DND-41 (cell line): ENCODE measurements at regions not wholly inside any gene's neighbourhood (a gene's known extent, or its start where the extent isn't known, plus 50 kb on each side); places are given as distances from the start of the nearest gene placed in this dataset.

Experiments used
- ATAC-seq: fragments of 200-7000 bp; cut with Tn5 transposase; 3 replicates; pipeline ENCODE4 v1.9.1; 2021; ENCODE audit warnings: low read depth; ENCODE audit not compliant: insufficient read depth
- DNase-seq: peaks from one replicate; pipeline ENCODE4 v3.0.0-alpha.2; 2020
- H2AFZ ChIP-seq: 2 replicates; pipeline ENCODE4 v1.6.0; 2012; ENCODE audit warnings: low read depth, low read length
- H3K27ac ChIP-seq: 2 replicates; pipeline ENCODE4 v1.5.1; 2012; ENCODE audit warnings: low read length, inconsistent platforms
- H3K27me3 ChIP-seq: fragments of 200-600 bp; sonication (generic); 2 replicates; pipeline ENCODE4 v1.6.0; 2012; ENCODE audit warnings: low read length, mild to moderate bottlenecking, inconsistent platforms; ENCODE audit not compliant: insufficient read depth, poor library complexity
- H3K36me3 ChIP-seq: 2 replicates; pipeline ENCODE4 v1.5.1; 2012; ENCODE audit warnings: low read length, inconsistent platforms; ENCODE audit not compliant: insufficient read depth
- H3K4me1 ChIP-seq: 2 replicates; pipeline ENCODE4 v1.5.1; 2012; ENCODE audit warnings: mild to moderate bottlenecking, low read length; ENCODE audit not compliant: insufficient read depth
- H3K4me2 ChIP-seq: 2 replicates; pipeline ENCODE4 v1.6.0; 2012; ENCODE audit warnings: mild to moderate bottlenecking, moderate library complexity, low read length, inconsistent platforms; ENCODE audit not compliant: insufficient read depth
- H3K4me3 ChIP-seq, 2 experiments: fragments of 200-600 bp in 1 of 2; shearing (Covaris generic) in 1 of 2; 2 replicates each; pipeline ENCODE4 v1.5.1; 2012 to 2016; ENCODE audit warnings: inconsistent platforms in 2 of 2, low read length in 2 of 2, mild to moderate bottlenecking in 2 of 2, low read depth in 1 of 2, moderate library complexity in 1 of 2
- H3K79me2 ChIP-seq: 2 replicates; pipeline ENCODE4 v1.6.0; 2012; ENCODE audit warnings: low read length, inconsistent platforms; ENCODE audit not compliant: insufficient read depth
- H3K9ac ChIP-seq: 2 replicates; pipeline ENCODE4 v1.6.0; 2012; ENCODE audit warnings: low read depth, mild to moderate bottlenecking, inconsistent platforms, low read length, moderate library complexity
- H3K9me3 ChIP-seq: 2 replicates; pipeline ENCODE4 v1.5.1; 2012; ENCODE audit warnings: low read length, moderate library complexity, mild to moderate bottlenecking, inconsistent platforms; ENCODE audit not compliant: insufficient read depth, severe bottlenecking
- H4K20me1 ChIP-seq: 2 replicates; pipeline ENCODE4 v1.6.0; 2012; ENCODE audit warnings: low read length; ENCODE audit not compliant: insufficient read depth
- CTCF ChIP-seq: IDR thresholded peaks from 2 replicates; pipeline ENCODE4 v1.5.1; 2012; ENCODE audit warnings: borderline replicate concordance, low read length, moderate library complexity, mild to moderate bottlenecking; ENCODE audit not compliant: poor library complexity, severe bottlenecking; ENCODE audit errors: extremely low read depth
- EZH2 ChIP-seq: IDR thresholded peaks from 3 replicates; pipeline ENCODE4 v1.6.1; 2012; ENCODE audit warnings: borderline replicate concordance, low read depth, mild to moderate bottlenecking, moderate library complexity, low read length, inconsistent platforms; ENCODE audit not compliant: severe bottlenecking

- no peaks in the 10 kb centered on the region for H3K27me3 ChIP-seq
- no peak overlapping the region for H3K27ac ChIP-seq
- no peaks in the 10 kb centered on the region for H3K79me2 ChIP-seq
- no peak for DNase-seq
- no peak overlapping the region for H3K4me2 ChIP-seq
- no peaks in the 10 kb centered on the region for H4K20me1 ChIP-seq
- no peaks in the 10 kb centered on the region for H3K36me3 ChIP-seq
- no peaks in the 10 kb centered on the region for H3K4me1 ChIP-seq
- H3K9ac ChIP-seq, result no peak overlapping the region
- no peak overlapping the region for H2AFZ ChIP-seq
- TF ChIP-seq CTCF (no peak), EZH2 (no peak)
- H3K4me3 ChIP-seq, result no peak overlapping the region
- no peak for ATAC-seq
- no peaks in the 10 kb centered on the region for H3K9me3 ChIP-seq
These were observed 114.6 kb upstream of the CCDC68 start for GRCh38 chr18:55073834-55074233.

- Histone ChIP-seq H3K4me1 (no peaks in the 10 kb centered on the region), H2AFZ (no peak overlapping the region), H3K4me2 (no peak overlapping the region), H4K20me1 (no peaks in the 10 kb centered on the region), H3K9me3 (no peaks in the 10 kb centered on the region), H3K36me3 (no peaks in the 10 kb centered on the region), H3K27ac (no peak overlapping the region), H3K79me2 (no peaks in the 10 kb centered on the region), H3K27me3 (no peaks in the 10 kb centered on the region), H3K9ac (no peak overlapping the region), H3K4me3 (no peak overlapping the region)
- ATAC-seq (no peak), DNase-seq (no peak)
- TF ChIP-seq EZH2 (no peak), CTCF (no peak)
These were observed 113.9 kb upstream of the CCDC68 start for GRCh38 chr18:55073116-55073515.

GRCh38 chr18:55072698-55073097, 113.4 kb upstream of the CCDC68 start:
- no peaks in the 10 kb centered on the region for H3K36me3 ChIP-seq

More at GRCh38 chr18:55072698-55073097, 113.4 kb upstream of the CCDC68 start:
- no peak overlapping the region for H3K4me3 ChIP-seq
- TF ChIP-seq CTCF (no peak), EZH2 (no peak)
- no peak overlapping the region for H2AFZ ChIP-seq
- H3K27me3 ChIP-seq, result no peaks in the 10 kb centered on the region
- no peak for DNase-seq
- no peak overlapping the region for H3K4me2 ChIP-seq
- ATAC-seq, result no peak
- H3K79me2 ChIP-seq, result no peaks in the 10 kb centered on the region
- H3K9ac ChIP-seq, result no peak overlapping the region
- H3K4me1 ChIP-seq, result no peaks in the 10 kb centered on the region
- H3K9me3 ChIP-seq, result no peaks in the 10 kb centered on the region
- H4K20me1 ChIP-seq, result no peaks in the 10 kb centered on the region
- no peak overlapping the region for H3K27ac ChIP-seq
